NB4 (cell line): ENCODE measurements at regions not wholly inside any gene's neighbourhood (a gene's known extent, or its start where the extent isn't known, plus 50 kb on each side); places are given as distances from the start of the nearest gene placed in this dataset.
"Not testable (repeated sequence)": the region's sequence is repeated elsewhere in the genome, so short reads cannot be mapped to it uniquely, and the experiment has no call there.

Experiments used
- DNase-seq: peaks from one replicate; pipeline ENCODE4 v3.0.0; 2010; ENCODE audit warnings: low read depth
- H3K4me3 ChIP-seq: one replicate; pipeline ENCODE4 v1.5.1; 2011; ENCODE audit warnings: mild to moderate bottlenecking, low read depth, low read length, moderate library complexity

- DNase-seq, H3K4me3 ChIP-seq: not testable (repeated sequence)
These were observed 122.9 kb downstream of the FAM72C start for GRCh38 chr1:143848859-143849258.

GRCh38 chr1:143845193-143845592, 126.6 kb downstream of the FAM72C start:
- not testable (repeated sequence) for DNase-seq, H3K4me3 ChIP-seq

- not testable (repeated sequence) for DNase-seq, H3K4me3 ChIP-seq
These were observed 129.7 kb downstream of the FAM72C start for GRCh38 chr1:143842058-143842457.

- not testable (repeated sequence) for DNase-seq, H3K4me3 ChIP-seq
These were observed 132.6 kb downstream of the FAM72C start for GRCh38 chr1:143839182-143839581.

- not testable (repeated sequence) for DNase-seq, H3K4me3 ChIP-seq
These were observed 133.2 kb downstream of the FAM72C start for GRCh38 chr1:143838598-143838929.

GRCh38 chr1:143837924-143838597, 133.7 kb downstream of the FAM72C start:
- not testable (repeated sequence) for H3K4me3 ChIP-seq

GRCh38 chr1:143833376-143833775, 138.4 kb downstream of the FAM72C start:
- DNase-seq, H3K4me3 ChIP-seq: not testable (repeated sequence)

More at GRCh38 chr1:143837924-143838597, 133.7 kb downstream of the FAM72C start:
- not testable (repeated sequence) for DNase-seq

GRCh38 chr1:143832379-143832716, 139.4 kb downstream of the FAM72C start:
- not testable (repeated sequence) for DNase-seq

GRCh38 chr1:143831479-143832378, 140.1 kb downstream of the FAM72C start:
- DNase-seq, result peak; percentile 3
- H3K4me3 ChIP-seq, result not testable (repeated sequence)

More at GRCh38 chr1:143832379-143832716, 139.4 kb downstream of the FAM72C start:
- H3K4me3 ChIP-seq, result not testable (repeated sequence)

- not testable (repeated sequence) for H3K4me3 ChIP-seq, DNase-seq
These were observed 145.6 kb downstream of the FAM72C start for GRCh38 chr1:143826162-143826561.

GRCh38 chr1:143824266-143824665, 147.5 kb downstream of the FAM72C start:
- not testable (repeated sequence) for H3K4me3 ChIP-seq, DNase-seq

- not testable (repeated sequence) for DNase-seq, H3K4me3 ChIP-seq
These were observed 151.7 kb downstream of the FAM72C start for GRCh38 chr1:143820058-143820457.

GRCh38 chr1:143816369-143816768, 155.4 kb downstream of the FAM72C start:
- not testable (repeated sequence) for H3K4me3 ChIP-seq, DNase-seq

- not testable (repeated sequence) for DNase-seq, H3K4me3 ChIP-seq
These were observed 166.4 kb downstream of the FAM72C start for GRCh38 chr1:143805374-143805773.

GRCh38 chr1:143804707-143805356, 167.0 kb downstream of the FAM72C start:
- not testable (repeated sequence) for H3K4me3 ChIP-seq, DNase-seq

- not testable (repeated sequence) for DNase-seq
- H3K4me3 ChIP-seq, result peak overlapping the region; percentile 53
These were observed 167.8 kb downstream of the FAM72C start for GRCh38 chr1:143803927-143804411.

- not testable (repeated sequence) for DNase-seq
These were observed 168.7 kb downstream of the FAM72C start for GRCh38 chr1:143803095-143803494.

GRCh38 chr1:143799568-143800187, 172.1 kb downstream of the FAM72C start:
- not testable (repeated sequence) for H3K4me3 ChIP-seq, DNase-seq

More at GRCh38 chr1:143803095-143803494, 168.7 kb downstream of the FAM72C start:
- H3K4me3 ChIP-seq, result not testable (repeated sequence)

- H3K4me3 ChIP-seq, DNase-seq: not testable (repeated sequence)
These were observed 175.4 kb downstream of the FAM72C start for GRCh38 chr1:143796369-143796768.
